Fibroblast of lung (primary cell): ENCODE measurements at regions not wholly inside any gene's neighbourhood (a gene's known extent, or its start where the extent isn't known, plus 50 kb on each side); places are given as distances from the start of the nearest gene placed in this dataset.

Experiments used
- DNase-seq, 2 donors: peaks; one replicate each; pipeline versions ENCODE4 v3.0.0 to v3.0.0-alpha.2; 2010; ENCODE audit warnings: low read depth in 2 of 2
- H2AFZ ChIP-seq: 2 replicates; pipeline ENCODE4 v1.5.1; 2012; ENCODE audit warnings: low read length, control low read depth, inconsistent platforms
- H3K27ac ChIP-seq: 2 replicates; pipeline ENCODE4 v1.5.1; 2011; ENCODE audit warnings: low read length, control low read depth; ENCODE audit not compliant: insufficient read depth
- H3K27me3 ChIP-seq: 2 replicates; pipeline ENCODE4 v1.5.1; 2011; ENCODE audit warnings: mild to moderate bottlenecking, low read length; ENCODE audit not compliant: control insufficient read depth, insufficient read depth
- H3K36me3 ChIP-seq: 2 replicates; pipeline ENCODE4 v1.5.1; 2011; ENCODE audit warnings: low read length; ENCODE audit not compliant: control insufficient read depth, insufficient read depth
- H3K4me1 ChIP-seq: 2 replicates; pipeline ENCODE4 v1.5.1; 2011; ENCODE audit warnings: low read length; ENCODE audit not compliant: control insufficient read depth, insufficient read depth; ENCODE audit errors: extremely low read depth
- H3K4me2 ChIP-seq: 2 replicates; pipeline ENCODE4 v1.5.1; 2011; ENCODE audit warnings: low read length, control low read depth; ENCODE audit not compliant: insufficient read depth; ENCODE audit errors: extremely low read depth
- H3K4me3 ChIP-seq, 4 experiments: fragments of 200-600 bp in 1 of 4; sonication (generic) in 1 of 4; replicated peaks in 1 of 4; 2 replicates each; pipeline ENCODE4 v1.5.1; 2011 to 2016; ENCODE audit warnings: low read length in 4 of 4, low read depth in 3 of 4, mild to moderate bottlenecking in 3 of 4, control low read depth in 2 of 4, inconsistent platforms in 1 of 4, mixed read lengths in 1 of 4; ENCODE audit not compliant: insufficient read depth in 1 of 4; ENCODE audit errors: control extremely low read depth in 1 of 4
- H3K79me2 ChIP-seq: 2 replicates; pipeline ENCODE4 v1.5.1; 2012; ENCODE audit warnings: mild to moderate bottlenecking, low read length, inconsistent platforms; ENCODE audit not compliant: control insufficient read depth, insufficient read depth
- H3K9ac ChIP-seq: 2 replicates; pipeline ENCODE4 v1.5.1; 2011; ENCODE audit warnings: mild to moderate bottlenecking, low read length, control low read depth; ENCODE audit not compliant: insufficient read depth
- H3K9me3 ChIP-seq: 2 replicates; pipeline ENCODE4 v1.5.1; 2012; ENCODE audit warnings: low read depth, low read length; ENCODE audit not compliant: control insufficient read depth, insufficient read depth
- H4K20me1 ChIP-seq: 2 replicates; pipeline ENCODE4 v1.5.1; 2011; ENCODE audit warnings: low read length; ENCODE audit not compliant: control insufficient read depth, insufficient read depth; ENCODE audit errors: extremely low read depth
- CTCF ChIP-seq, 2 donors: IDR thresholded peaks in 1 of 2; conservative IDR thresholded peaks in 1 of 2; 1 replicate in 1 of 2; 2 replicates in 1 of 2; pipeline ENCODE4 v1.5.1; 2011 to 2012; ENCODE audit warnings: low read length in 2 of 2, control low read depth in 1 of 2, inconsistent platforms in 1 of 2, low read depth in 1 of 2, mild to moderate bottlenecking in 1 of 2
- EZH2 ChIP-seq: IDR thresholded peaks from 2 replicates; pipeline ENCODE4 v1.5.1; 2012; ENCODE audit warnings: low read length, control low read depth, mild to moderate bottlenecking; ENCODE audit errors: missing control alignments

- Histone ChIP-seq H3K9ac (no peak overlapping the region), H3K27me3 (no peaks in the 10 kb centered on the region), H3K36me3 (no peaks in the 10 kb centered on the region), H3K79me2 (no peaks in the 10 kb centered on the region), H3K4me1 (peaks cover 4% of the 10 kb centered on the region), H3K9me3 (no peaks in the 10 kb centered on the region), H3K27ac (no peak overlapping the region), H3K4me3 (no peak overlapping the region), H3K4me2 (no peak overlapping the region), H4K20me1 (no peaks in the 10 kb centered on the region), H2AFZ (no peak overlapping the region)
- DNase-seq: no peak
- TF ChIP-seq EZH2 (no peak), CTCF (conservative IDR thresholded peaks at IDR 0.05 in 1 of 2, IDR thresholded peaks at IDR 0.05 in 1 of 2; ENCODE audit: low read depth in 1 of 2, low read length in 2 of 2) (no peak)
Observed at GRCh38 chr14:71487449-71487848, 444.8 kb upstream of the RGS6 start.

DNA sequence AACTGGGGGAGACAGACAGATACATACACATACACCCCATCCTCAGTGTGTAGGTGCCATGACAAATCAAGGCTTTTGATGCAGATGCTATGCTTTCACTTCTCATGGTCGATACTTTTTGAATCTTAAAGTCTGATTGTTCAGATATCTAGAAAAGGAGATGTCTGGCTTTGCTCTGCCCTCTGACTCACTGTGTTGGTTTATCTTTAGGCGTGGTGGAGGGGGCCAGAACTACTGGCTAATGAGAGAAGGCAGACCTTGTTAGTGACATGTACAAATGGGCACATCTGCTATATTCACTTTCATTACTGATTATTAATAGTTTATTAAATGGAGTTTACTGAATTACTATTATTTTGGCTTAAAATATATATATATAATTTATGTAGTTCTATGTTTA lies 444.3 kb upstream of the RGS6 start:
- Histone ChIP-seq H3K4me1 (peaks cover 4% of the 10 kb centered on the region), H2AFZ (no peak overlapping the region), H3K4me2 (no peak overlapping the region), H3K27me3 (no peaks in the 10 kb centered on the region), H3K36me3 (no peaks in the 10 kb centered on the region), H3K4me3 (no peak overlapping the region), H3K79me2 (no peaks in the 10 kb centered on the region), H3K27ac (no peak overlapping the region), H4K20me1 (no peaks in the 10 kb centered on the region), H3K9me3 (no peaks in the 10 kb centered on the region), H3K9ac (no peak overlapping the region)
- no peak for TF ChIP-seq EZH2
- TF ChIP-seq CTCF (conservative IDR thresholded peaks at IDR 0.05 in 1 of 2, IDR thresholded peaks at IDR 0.05 in 1 of 2; ENCODE audit: low read depth in 1 of 2, low read length in 2 of 2): no peak
- DNase-seq: peak in 1 of 2 donors; percentile 55

DNA sequence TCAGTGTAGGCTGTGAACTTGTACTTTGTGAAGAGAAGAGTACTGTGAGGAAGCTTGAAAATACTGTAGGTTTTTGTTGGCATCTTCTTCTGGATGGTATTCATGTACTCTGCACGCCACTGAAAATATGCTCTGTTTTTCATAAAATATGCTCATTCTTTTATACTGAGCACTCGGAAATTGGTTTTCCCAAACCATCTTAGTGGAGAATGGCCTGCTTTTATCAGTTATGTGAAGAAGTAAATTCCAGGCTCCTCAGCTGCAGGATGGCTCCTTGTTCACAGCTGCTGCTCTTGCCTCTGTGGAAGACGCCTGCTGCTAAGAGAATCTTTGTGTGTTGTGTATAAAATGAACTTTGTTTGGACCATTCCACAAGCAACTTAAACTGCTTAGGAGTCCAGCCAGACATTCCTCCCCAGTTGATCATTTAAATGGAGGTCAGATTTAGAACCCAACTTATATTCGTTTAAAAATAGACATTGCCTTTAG lies 443.5 kb upstream of the RGS6 start:
- H3K4me2 ChIP-seq: peak overlapping the region; percentile 19
- no peak overlapping the region for H3K4me3 ChIP-seq
- no peak overlapping the region for H2AFZ ChIP-seq
- no peaks in the 10 kb centered on the region for H3K9me3 ChIP-seq
- no peaks in the 10 kb centered on the region for H3K36me3 ChIP-seq
- no peaks in the 10 kb centered on the region for H3K79me2 ChIP-seq
- peak; percentile 55 to 86 for DNase-seq
- H3K27me3 ChIP-seq: no peaks in the 10 kb centered on the region
- no peak overlapping the region for H3K27ac ChIP-seq
- H4K20me1 ChIP-seq: no peaks in the 10 kb centered on the region
- TF ChIP-seq CTCF (conservative IDR thresholded peaks at IDR 0.05 in 1 of 2, IDR thresholded peaks at IDR 0.05 in 1 of 2; ENCODE audit: low read depth in 1 of 2, low read length in 2 of 2) (no peak), EZH2 (no peak)
- no peak overlapping the region for H3K9ac ChIP-seq
- peaks cover 4% of the 10 kb centered on the region for H3K4me1 ChIP-seq
